Activated CD4-positive, alpha-beta T cell treated with anti-CD3 and anti-CD28 coated beads, Interleukin-2, amount 50 U/mL, for 4 hours (primary cell): ENCODE measurements at regions not wholly inside any gene's neighbourhood (a gene's known extent, or its start where the extent isn't known, plus 50 kb on each side); places are given as distances from the start of the nearest gene placed in this dataset.

Experiments used
- DNase-seq, 2 experiments: peaks; one replicate each; pipeline ENCODE4 v3.0.0-alpha.2; 2020

DNA sequence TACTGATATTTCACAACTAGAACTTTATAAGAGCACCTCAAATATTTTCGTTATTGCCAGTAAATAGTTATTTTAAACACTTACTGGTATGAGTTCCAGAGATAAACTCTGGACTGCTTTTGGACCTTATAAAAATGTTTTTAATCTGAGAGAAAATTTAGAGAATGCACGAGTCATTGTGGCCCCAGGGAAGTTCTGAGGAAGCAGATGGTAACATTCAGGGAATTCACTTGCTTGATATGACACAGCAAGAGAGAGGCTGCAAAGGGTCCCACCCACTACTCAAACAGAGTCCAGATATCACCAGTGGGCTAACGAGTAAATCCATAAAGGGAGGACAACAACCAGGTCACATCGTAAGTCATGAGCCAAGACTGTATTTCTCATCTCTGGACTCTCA lies 526.8 kb downstream of the TDRD15 start:
- no peak for DNase-seq

DNA sequence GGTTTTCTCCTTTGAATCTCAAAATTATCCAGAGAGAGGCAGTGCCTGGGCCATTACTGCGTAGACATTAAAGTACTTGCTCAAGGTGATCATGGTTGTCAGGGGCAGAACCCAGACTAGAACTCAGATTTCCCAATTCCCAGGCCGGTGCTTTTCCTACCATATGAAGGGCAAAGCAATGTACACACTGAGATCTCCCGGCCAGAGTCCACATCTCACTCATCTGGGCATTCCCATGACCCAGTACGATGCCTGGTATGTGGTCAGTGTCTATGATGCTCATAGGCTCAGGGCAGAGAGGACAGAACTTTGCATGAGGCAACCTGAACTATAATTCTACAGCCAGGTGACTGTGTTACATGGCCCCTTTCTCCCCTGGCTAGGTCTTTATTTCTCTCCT lies 531.4 kb downstream of the TDRD15 start:
- DNase-seq = no peak

DNA sequence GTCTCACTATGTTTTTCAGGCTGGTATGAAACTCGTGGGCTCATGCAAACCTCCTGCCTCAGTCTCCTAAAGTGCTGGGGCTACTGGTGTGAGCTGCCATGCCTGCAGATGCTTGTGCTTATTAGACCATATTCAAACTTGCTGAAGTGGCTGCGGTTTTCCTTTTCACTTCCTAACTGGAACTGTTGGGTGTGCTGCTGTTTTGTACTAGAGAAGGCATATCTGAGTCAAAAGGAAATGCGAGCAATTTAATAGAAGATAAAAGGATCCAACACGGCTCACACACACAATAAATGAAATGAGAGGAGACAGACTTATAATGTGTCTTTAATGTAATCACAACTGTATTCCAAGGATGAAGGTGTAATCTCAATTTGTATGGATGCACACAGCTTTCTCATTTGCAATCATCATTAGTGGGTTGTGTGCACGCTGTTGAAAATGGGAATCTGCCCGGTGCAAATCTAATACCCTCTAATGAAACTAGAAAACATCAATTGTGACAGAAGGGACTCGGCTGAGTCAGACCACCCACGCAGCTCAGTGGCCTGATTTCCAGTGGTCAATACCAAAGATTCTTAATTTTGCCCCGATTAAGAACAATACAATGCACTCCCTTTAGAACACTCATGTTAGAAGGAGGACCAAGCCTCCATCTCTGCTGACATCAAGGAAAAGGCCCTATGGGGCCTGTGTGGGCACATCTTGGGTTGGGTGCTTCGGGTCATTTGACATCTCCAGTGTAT lies 532.7 kb downstream of the TDRD15 start:
- DNase-seq = no peak

DNA sequence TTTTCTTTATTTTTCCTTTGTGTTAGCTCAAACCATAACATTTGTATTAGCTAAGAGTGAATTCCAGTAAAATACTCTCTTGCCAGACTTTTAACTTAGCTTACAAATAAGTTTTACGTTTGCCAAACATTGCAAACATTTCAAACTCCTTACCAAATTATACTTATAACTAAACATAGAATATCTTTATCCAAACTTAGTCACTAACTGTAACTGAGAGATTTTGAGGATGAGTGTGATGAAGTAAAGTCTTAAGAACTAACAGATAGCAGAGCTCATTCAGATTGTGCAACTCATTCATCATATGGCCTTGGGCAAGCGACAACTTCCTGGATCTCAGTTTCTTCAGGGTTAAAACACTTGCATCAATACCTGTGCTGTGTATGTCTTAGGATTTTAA lies 533.7 kb downstream of the TDRD15 start:
- DNase-seq = no peak

DNA sequence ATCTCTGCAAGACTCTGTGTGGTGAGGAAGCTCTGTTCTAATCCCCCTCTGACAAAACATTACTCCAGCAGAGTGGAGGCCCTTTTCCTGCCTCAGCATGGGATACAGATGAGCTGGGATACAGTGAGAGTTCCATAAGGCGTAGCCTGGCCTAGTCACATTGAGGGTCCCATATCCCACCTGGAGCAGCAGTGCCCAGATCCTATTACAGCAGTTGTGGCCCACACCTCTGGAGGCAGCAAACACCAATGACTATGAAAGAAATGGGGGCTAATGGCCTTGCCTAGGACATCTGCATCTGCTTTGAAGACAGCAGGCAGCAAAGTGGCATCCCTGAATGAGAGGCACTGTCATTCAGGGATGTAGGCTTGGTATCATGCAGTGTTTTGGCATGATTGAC lies 534.5 kb downstream of the TDRD15 start:
- no peak for DNase-seq

DNA sequence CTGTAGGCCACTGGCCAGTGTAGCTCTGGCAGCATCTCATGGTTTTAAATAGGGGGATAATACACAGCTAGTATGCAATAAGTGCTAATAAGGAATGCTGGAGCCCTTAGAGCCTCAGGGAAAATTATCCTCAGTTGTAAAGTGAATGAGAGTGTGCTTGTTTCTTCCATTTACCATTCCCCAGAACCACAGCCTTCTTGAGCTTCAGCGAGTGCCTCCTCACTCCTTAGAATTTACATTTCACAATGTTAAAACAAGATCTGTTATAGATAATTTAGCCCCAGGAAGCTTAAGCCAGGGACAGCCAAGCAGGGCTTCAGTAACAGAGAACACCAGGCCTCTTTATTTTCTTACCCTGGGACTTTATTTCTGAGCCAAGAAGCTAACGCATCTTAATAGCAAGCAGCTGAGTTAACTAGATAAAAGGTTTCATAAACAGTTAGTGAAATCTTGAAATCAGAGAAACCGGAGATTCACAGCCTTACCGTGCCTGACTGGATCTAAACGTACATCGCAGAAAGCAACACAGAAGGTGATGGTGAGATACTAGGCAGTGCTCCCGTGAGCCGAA lies 535.2 kb downstream of the TDRD15 start:
- no peak for DNase-seq

DNA sequence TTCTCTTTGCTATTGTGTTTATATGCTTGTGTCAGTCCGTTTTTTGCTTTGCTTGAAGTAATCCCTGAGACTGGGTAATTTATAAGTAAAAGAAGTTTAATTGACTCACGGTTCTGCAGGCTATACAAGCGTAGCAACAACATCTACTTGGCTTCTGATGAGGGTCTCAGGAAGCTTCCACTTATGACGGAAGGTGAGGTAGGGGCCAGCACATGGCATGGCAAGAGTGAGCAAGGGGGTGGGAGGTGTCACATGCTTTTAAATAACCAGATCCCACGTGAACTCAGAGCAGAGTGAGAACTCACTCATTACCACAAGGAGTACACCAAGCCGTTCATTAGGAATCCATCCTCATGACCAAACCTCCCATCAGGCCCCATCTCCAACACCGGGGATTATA lies 540.3 kb downstream of the TDRD15 start:
- no peak for DNase-seq

DNA sequence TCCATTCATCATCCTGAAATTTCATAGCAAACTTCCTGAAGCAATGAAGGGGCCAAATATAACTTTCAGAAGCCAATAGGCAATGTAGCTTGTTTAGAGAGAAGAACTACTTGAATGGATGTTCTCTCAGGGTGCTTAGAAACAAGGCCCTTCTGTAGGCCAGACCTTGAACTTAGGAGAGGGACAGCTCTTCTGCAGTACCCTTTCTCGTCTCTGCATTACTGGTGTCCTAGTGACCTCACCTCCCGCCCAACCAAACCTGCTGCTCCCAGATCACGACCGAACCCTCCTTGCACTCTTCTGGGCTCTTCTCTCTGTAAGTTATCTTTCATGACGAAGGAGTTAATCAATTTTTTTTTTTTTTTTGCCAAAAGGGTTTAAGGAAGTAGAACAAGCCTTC lies 543.9 kb downstream of the TDRD15 start:
- no peak for DNase-seq

DNA sequence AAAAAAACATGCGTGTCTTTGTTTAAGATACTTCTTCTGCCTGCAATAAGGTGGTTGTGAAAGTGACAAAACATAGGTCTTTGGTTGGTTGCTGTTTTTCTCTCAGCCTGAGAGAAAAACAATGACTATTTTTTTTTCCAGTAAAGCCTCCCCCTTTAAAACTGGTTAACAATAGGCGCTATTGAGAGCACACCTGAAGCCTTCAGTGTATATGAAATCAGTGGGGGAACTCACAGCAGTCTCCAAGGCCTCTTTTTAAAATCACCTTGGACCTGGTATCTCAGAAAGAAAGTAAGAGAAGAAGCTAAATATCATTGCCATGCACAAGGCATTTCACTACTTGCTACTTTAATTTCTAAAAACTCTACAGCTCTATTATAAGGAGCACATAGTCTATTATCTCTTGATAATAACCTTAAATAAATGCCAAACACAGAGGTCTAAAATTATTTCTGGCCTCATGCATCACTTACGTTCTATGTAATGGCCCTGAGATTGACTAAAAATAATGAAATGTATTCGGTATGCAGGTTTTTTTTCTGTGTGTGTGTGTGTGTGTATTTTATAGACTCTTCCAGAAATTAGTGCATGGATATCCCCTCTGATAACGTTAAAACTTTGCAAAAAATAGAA lies 544.4 kb downstream of the TDRD15 start:
- DNase-seq = no peak

DNA sequence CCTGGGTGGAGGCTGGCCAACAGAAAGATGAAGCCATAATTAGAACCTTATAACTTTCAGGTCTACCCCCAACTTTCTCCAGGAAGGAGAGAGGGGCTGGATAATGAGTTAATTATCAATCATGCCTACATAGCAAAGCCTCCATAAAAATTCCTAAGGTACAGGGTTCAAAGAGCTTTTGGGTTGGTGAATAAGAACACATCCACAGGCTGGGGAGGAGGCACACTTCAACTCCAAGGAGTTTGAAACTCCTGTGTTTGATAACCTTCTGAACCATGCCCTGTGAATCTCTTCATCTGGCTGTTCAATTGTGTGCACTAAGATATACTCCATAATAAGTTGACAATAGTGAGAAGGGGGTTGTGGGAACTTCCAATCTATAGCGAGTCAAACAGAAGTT lies 552.3 kb downstream of the TDRD15 start:
- no peak for DNase-seq

DNA sequence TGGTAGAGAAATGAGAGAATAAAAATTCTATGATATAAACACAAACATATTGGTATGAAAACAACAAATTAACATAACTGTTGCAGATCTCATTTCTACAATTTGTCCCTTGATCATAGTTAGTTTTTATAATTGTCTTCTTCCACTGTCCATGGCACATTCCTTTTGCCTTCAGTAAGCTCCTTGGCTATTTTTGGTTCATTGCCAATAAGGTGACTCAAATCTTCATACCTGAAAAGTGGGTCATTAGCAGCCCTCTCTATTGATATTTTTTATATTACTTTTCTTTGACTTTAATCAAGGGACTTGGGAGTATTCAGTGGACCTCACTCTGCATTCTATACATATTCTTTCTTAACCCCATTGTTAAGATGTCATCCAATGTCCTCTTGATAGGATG lies 552.9 kb downstream of the TDRD15 start:
- DNase-seq = no peak

DNA sequence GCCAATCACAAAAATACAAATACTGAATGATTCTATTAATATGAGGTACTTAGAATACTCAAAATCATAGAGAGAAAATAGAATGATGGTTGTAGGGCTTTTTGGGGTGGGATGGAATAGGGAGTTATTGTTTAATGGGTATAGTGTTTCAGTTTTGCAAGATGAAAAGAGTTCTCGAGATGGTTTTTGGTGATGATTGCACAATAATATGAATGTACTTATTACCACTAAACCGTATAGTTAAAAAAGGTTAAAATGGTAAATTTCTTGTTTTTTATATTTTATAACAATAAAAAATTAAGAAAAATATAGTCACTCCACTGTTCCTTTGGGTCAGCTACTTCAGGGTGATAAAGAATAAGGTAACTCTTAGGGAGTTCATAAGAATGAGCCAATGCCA lies 560.1 kb downstream of the TDRD15 start:
- no peak for DNase-seq

DNA sequence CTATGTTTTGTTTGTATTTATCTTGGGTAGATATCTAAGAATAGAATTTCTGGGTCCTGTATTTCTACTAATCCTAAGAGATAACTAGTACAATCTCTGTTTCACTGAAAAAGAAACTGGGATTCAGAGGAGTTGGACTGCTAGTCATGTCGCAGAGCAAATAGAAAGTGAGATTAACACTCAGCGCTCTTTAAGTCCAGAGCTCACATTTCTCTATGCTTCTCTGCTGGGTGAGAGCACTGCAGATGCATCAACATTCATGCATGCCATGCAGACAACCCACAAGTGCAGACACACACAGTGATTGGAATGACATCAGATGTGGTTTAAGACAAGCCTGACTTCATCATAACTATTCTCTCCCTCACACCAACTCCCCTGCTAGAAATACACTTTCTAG lies 563.8 kb downstream of the TDRD15 start:
- no peak for DNase-seq

DNA sequence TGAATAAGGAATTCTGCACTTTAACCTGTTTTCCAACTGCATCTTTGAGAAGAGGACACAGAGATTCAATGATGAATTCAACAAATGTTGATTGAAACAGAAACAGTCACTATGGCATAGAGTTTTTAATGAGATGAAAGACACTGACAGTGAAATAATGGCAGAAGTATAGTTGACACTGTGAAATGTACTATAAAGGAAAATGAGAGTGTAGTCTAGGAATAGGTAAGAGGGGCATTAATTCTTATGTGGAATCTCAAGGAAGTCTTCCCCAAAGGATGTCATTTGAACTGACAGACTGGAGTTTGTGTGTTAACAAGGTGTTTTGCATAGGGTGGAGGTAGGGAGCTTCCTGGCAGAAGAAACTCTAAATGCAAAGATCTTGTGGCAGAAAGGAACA lies 566.2 kb downstream of the TDRD15 start:
- DNase-seq = no peak

DNA sequence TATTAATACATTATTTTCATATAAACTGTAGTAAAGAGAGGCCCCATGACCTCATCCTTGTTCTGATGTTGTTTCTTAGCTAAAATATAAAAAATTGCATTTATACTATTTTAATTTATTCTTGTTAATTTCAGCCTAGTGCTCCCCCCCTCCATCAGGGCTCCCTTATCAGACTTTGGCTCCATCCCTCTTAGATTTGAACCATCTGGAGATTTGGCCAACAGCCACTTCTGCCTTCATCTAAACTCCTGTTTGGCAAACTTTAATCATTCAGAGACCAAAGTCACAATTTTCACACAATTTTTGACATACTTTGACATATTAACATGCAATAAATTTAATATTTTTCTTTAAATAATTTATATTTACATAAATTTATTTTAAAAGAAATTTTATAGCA lies 569.3 kb downstream of the TDRD15 start:
- no peak for DNase-seq

DNA sequence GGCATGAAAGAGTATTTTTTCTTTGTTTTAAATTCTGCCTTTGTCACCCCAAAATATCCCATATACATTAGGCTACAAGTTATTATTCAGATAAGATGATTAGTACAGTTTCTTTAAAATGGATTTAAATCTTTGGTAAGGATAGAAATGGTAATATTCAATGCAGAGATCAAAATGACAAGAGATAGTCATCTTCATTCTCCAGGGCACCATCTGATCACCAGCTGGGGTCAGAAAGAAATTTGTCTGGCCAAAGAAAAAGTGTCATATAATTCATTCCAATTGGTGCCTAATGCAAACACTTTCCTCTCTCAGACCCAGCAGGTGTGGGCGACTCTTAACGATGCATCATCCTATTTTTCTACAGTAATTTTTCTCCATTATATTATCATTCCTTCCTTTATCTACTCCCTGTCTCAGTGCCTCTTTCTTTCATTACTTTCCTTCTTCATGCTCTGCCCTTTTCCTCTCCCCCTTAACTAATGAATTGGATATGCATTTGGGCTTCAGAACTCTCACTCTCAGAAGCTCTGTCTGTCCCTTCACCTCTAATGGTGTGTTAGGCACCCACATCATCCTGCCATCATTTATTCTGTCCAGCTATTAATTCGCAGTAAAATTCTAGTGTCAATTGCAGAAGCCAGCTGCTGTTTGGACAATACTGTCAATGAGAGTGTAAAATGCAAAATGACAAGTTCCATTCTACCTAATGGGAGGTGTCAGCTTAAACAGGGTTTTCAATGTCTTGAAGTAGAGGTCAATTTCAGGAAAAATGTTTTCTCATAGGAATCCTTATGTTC lies 570.5 kb downstream of the TDRD15 start:
- DNase-seq = no peak

DNA sequence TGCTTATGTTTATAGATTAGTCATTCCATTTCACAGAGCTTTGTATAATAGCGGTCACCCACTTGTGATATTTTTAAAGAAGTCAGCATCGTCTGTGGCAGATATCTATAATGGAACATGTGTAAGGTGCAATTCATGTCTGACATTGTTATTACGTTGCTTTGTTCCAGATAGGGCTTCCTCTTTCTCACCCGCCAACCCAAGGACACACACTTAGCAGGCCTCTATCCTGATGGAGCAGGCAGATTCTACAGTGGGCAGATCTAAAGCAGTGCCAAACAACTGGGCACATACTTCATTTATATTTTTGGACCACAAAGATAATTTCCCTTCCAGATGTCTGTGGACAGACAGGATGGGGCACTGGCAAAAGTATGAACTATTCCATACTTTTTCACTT lies 573.1 kb downstream of the TDRD15 start:
- no peak for DNase-seq

DNA sequence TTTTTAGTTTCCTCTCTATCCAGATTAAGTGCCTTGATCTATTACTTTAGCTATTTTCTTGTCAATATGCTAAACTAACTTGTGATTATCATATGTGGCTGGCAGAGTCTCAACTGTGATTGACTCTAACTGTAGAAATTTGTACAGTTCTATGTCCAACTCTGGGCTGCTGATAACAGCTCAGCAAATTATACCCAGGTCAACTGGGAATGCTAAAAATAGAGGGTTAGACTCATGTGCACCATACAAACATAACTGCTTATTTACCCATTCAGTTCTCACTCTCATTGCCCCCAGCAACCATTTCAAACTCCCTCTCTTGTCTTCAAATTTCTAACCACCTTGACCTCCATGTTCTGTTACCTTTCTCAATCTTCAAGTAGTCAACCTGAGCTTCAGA lies 576.9 kb downstream of the TDRD15 start:
- DNase-seq = no peak

DNA sequence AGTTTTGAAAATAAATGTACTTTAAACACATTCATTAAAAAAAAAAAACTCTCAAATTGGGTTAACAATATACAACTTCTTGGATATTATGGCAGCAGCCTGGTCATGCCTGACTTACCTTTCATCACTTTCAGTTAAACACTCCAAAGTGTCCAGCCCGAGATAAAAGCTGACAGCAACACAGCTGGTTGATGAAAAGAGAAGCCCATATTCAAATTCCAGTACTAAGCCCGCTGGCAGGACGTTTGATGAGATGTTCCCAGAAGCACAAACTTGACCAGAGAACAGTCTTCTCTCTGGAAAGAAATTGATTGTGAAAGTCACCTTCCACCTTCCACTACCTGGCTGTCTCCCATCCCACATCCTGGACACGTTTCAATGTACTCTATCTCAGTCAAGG lies 586.3 kb downstream of the TDRD15 start:
- no peak for DNase-seq

DNA sequence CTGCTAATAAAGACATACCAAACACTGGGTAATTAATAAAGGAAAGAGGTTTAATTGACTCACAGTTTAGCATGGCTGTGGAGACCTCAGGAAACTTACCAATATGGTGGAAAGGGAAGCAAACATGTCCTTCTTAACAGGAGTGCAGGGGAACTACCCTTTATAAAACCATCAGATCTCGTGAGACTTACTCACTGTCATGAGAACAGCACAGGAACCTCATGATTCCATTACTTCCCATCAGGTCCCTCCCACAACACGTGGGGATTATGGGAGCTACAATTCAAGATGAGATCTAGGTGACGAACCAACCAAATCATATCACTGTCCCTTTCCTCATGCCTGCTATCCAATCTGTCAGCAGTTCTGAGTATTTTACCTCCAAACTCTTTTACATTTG lies 586.7 kb downstream of the TDRD15 start:
- DNase-seq = no peak

DNA sequence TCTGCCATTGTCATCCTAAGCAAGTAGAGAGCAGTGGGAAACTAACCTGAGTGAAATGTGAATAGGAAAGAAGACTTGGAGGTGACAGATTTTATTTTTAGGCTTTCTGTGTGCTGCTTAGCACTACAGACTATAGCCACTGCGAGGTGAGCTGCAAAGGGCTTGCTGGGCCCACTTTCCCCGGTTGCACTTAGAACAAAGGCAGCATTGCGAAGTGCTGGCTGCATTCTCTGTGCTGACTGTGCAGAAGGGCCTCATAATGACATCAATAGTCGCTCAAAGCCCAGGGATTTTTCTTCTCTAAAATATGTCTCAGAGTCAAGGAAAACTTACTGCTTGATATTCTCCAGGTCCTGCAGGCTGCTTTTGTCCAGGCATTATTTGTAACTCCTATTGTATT lies 592.1 kb downstream of the TDRD15 start:
- DNase-seq = no peak

DNA sequence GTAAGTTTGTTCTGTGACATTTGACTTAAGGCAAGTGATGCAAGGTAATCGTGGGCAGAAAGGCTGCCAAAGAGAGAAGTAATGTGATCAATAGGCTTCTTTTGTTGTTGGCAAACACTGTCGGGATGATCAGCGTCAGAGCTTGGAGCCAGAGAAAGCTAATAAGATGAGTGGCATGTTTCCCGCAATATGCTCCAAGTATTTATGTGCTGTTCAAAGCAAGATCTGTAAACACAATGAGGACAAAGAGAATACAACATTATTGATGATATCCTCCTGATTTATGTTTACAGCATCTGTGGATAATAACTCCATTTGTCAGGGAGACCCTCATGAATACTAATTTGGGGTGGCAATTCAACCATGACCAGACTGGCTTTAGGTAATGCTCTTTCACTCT lies 603.3 kb downstream of the TDRD15 start:
- DNase-seq = no peak

DNA sequence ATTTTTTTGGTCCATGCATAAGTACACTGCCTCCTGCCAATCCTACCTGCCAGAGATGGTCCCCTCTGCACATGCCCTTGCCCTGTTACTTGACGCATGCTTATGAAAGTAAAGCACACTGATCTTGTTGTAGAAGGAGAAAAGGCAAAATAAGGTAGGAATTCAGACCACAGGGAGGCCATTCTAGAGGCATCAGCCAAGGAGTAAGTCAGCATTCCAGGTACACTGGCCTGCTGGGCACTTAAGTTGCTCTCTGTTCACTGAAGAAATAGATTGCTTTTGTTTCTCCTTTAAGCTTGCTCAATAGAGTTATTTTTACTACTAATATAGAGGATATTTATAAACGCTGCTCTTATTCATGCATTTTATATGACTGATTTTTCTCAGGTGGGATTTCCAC lies 604.4 kb downstream of the TDRD15 start:
- DNase-seq = no peak

DNA sequence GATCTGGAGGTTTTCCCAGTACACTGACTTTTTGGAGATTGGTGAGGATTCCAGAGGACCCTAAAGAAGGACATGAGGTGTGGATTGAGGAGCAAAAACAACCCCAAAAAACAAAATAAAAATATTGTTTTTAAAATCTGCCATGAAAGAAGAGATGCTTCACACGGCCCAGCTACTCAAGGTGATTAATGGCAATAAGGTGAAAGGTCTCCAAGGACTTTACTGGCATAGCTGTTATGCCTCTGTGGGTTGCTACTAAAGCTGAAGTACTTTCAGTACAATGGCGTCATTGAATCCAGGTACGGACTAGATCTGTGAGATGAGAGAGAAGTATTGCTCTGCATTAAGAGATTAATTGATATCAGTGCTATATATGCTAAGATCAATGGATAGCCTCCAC lies 606.4 kb downstream of the TDRD15 start:
- no peak for DNase-seq
